ENCODE measurements at regions not wholly inside any gene's neighbourhood (a gene's known extent, or its start where the extent isn't known, plus 50 kb on each side); places are given as distances from the start of the nearest gene placed in this dataset.

DNA sequence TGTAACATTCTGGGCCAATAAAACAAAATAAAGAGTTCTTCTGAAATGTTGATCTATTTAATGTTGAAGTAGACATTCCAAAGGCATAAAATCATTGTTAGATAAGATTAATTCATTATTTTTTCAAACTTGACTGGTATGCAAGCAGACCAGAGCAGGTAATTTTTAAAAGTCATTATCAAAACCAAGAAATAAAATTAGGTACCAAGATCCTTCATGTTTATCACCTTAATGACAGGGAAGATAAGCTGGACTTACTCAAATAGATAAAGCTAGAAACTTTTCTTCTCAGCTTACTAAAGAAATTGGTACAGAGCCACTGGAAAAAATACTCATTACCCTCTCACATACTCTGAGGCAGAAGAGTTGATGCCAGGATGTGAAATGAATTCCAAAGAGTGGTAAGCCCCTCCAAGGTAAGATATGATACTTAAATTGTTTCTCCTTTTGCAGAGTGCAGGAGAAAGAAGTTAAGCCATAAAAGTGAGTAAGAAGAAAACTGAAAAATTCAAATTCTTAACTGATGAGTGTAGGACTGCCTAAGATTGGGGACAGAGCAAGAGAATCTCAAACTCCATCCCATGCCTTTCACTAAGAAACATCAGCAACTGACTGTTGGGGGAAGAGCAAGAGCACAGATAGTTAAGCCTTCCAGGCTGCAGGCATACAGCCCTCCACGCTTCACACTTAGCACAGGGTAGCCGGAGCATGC, 111.9 kb downstream of the SLC41A2 start:
- Histone ChIP-seq H3K9ac (ENCODE audit: low read length) (no peak overlapping the region), H3F3A (ENCODE audit: insufficient read depth, low read length) (no peaks in the 10 kb centered on the region), H3K27me3 (replicated peaks; ENCODE audit: insufficient read depth, low read length) (no peaks in the 10 kb centered on the region), H3K4me2 (ENCODE audit: low read depth, low read length) (no peak overlapping the region), H3K4me3 (ENCODE audit: low read length) (no peak overlapping the region), H3K4me1 (ENCODE audit: low read length) (no peaks in the 10 kb centered on the region), H2AFZ (ENCODE audit: low read length) (no peak overlapping the region), H3K36me3 (replicated peaks; ENCODE audit: insufficient read depth, low read length) (no peaks in the 10 kb centered on the region; the same call in 1 of the 2 replicates), H4K20me1 (ENCODE audit: insufficient read depth, low read length) (no peaks in the 10 kb centered on the region), H3K79me2 (ENCODE audit: low read length) (no peaks in the 10 kb centered on the region), H3K9me3 (replicated peaks; ENCODE audit: insufficient read depth, low read length) (no peaks in the 10 kb centered on the region), H3K27ac (ENCODE audit: low read length) (no peak overlapping the region), H3K9me2 (replicated peaks; ENCODE audit: insufficient read depth, low read length) (no peaks in the 10 kb centered on the region)
- no peak for DNase-seq
- no peak for TF ChIP-seq EZH2phosphoT487 (IDR thresholded peaks at IDR 0.05; ENCODE audit: low read length)

DNA sequence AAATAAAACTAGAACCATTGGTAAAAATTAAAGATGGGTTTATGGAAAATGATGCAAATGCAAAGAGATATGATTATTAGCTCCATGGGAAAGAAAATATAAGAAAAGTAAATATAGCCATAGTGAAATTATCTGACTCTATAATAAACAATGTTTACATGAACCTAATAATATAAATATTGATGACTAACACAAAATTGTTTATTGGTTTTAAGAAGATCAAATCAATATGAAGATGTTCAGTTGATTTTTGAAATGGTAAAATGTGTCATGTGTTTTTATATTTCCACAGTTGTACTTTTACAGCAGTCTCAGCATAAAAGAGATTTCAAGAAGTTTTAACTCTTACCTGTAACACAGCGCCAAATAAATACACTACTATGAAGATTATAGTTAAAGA, 114.0 kb downstream of the SLC41A2 start:
- Histone ChIP-seq H3K9me3 (replicated peaks; ENCODE audit: insufficient read depth, low read length) (no peaks in the 10 kb centered on the region), H3K9ac (ENCODE audit: low read length) (no peak overlapping the region), H3K79me2 (ENCODE audit: low read length) (no peaks in the 10 kb centered on the region), H3K4me2 (ENCODE audit: low read depth, low read length) (no peak overlapping the region), H3K36me3 (replicated peaks; ENCODE audit: insufficient read depth, low read length) (no peaks in the 10 kb centered on the region; the same call in 1 of the 2 replicates), H3K27me3 (replicated peaks; ENCODE audit: insufficient read depth, low read length) (no peaks in the 10 kb centered on the region), H4K20me1 (ENCODE audit: insufficient read depth, low read length) (no peaks in the 10 kb centered on the region), H3K4me3 (ENCODE audit: low read length) (no peak overlapping the region), H3K27ac (ENCODE audit: low read length) (no peak overlapping the region), H3K4me1 (ENCODE audit: low read length) (no peaks in the 10 kb centered on the region), H3F3A (ENCODE audit: insufficient read depth, low read length) (no peaks in the 10 kb centered on the region), H3K9me2 (replicated peaks; ENCODE audit: insufficient read depth, low read length) (no peaks in the 10 kb centered on the region), H2AFZ (ENCODE audit: low read length) (no peak overlapping the region)
- TF ChIP-seq EZH2phosphoT487 (IDR thresholded peaks at IDR 0.05; ENCODE audit: low read length) (no peak), EZH2 (optimal IDR thresholded peaks at IDR 0.05; ENCODE audit: low read depth, low read length) (no peak)
- TF ChIP-seq, protein P1, sequence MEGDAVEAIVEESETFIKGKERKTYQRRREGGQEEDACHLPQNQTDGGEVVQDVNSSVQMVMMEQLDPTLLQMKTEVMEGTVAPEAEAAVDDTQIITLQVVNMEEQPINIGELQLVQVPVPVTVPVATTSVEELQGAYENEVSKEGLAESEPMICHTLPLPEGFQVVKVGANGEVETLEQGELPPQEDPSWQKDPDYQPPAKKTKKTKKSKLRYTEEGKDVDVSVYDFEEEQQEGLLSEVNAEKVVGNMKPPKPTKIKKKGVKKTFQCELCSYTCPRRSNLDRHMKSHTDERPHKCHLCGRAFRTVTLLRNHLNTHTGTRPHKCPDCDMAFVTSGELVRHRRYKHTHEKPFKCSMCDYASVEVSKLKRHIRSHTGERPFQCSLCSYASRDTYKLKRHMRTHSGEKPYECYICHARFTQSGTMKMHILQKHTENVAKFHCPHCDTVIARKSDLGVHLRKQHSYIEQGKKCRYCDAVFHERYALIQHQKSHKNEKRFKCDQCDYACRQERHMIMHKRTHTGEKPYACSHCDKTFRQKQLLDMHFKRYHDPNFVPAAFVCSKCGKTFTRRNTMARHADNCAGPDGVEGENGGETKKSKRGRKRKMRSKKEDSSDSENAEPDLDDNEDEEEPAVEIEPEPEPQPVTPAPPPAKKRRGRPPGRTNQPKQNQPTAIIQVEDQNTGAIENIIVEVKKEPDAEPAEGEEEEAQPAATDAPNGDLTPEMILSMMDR (IDR thresholded peaks at IDR 0.05; ENCODE audit: low read length) = no peak
- no peak for DNase-seq

DNA sequence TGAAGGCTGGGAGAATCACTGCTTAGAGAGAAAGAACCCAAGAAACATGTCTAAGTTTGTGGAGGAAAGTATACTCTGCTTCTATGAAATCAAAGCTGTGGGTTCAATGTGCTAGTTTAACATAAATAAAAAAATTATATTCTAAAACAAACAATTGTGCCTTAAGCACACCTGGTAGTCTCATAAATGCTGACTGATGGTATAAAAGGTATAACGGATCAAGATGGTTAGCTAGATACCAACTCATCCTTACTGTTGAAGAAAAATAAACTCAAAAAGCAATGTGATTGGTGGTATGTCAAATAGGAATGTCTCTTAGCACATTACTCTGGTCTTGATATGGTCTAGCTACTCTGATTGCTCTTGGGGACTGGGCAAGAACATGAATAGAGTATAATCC, 117.8 kb downstream of the SLC41A2 start:
- Histone ChIP-seq H2AFZ (ENCODE audit: low read length) (no peak overlapping the region), H3K9me3 (replicated peaks; ENCODE audit: insufficient read depth, low read length) (no peaks in the 10 kb centered on the region), H3K36me3 (replicated peaks; ENCODE audit: insufficient read depth, low read length) (no peaks in the 10 kb centered on the region; the same call in 1 of the 2 replicates), H3K9me2 (replicated peaks; ENCODE audit: insufficient read depth, low read length) (no peaks in the 10 kb centered on the region), H3K27me3 (replicated peaks; ENCODE audit: insufficient read depth, low read length) (no peaks in the 10 kb centered on the region), H3K9ac (ENCODE audit: low read length) (no peak overlapping the region), H3K27ac (ENCODE audit: low read length) (no peak overlapping the region), H3K79me2 (ENCODE audit: low read length) (no peaks in the 10 kb centered on the region), H3K4me1 (ENCODE audit: low read length) (no peaks in the 10 kb centered on the region), H4K20me1 (ENCODE audit: insufficient read depth, low read length) (no peaks in the 10 kb centered on the region), H3K4me3 (ENCODE audit: low read length) (no peak overlapping the region), H3K4me2 (ENCODE audit: low read depth, low read length) (no peak overlapping the region), H3F3A (ENCODE audit: insufficient read depth, low read length) (no peaks in the 10 kb centered on the region)
- DNase-seq = no peak
- TF ChIP-seq EZH2 (optimal IDR thresholded peaks at IDR 0.05; ENCODE audit: low read depth, low read length) = no peak
- no peak for TF ChIP-seq EZH2phosphoT487 (IDR thresholded peaks at IDR 0.05; ENCODE audit: low read length)
- TF ChIP-seq, protein P1 (IDR thresholded peaks at IDR 0.05; ENCODE audit: low read length) = no peak

DNA sequence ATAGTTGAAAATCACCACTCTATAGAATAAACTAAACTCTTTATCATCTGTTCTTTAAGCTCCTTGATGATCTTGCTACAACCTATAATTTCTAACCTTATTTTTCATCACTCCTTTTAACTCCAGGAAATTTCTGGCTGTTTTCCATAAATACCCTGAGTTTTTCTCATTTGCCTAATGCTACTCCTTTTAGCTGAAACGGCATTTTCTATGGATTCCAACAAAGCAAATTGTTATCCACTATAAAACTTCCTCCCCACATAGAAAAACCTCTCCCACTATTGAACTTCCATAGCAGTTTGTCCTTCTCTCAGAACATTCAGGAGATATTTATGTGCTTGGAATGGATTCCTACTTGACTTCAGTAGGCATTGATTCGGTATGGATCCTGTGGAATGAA, 122.8 kb downstream of the SLC41A2 start:
- no peak for TF ChIP-seq EZH2phosphoT487 (IDR thresholded peaks at IDR 0.05; ENCODE audit: low read length)
- TF ChIP-seq, protein P1 (IDR thresholded peaks at IDR 0.05; ENCODE audit: low read length) = no peak
- no peak for TF ChIP-seq EZH2 (optimal IDR thresholded peaks at IDR 0.05; ENCODE audit: low read depth, low read length)
- DNase-seq = no peak
- Histone ChIP-seq H3K27me3 (replicated peaks; ENCODE audit: insufficient read depth, low read length) (no peaks in the 10 kb centered on the region), H3K4me3 (ENCODE audit: low read length) (no peak overlapping the region), H3K9ac (ENCODE audit: low read length) (no peak overlapping the region), H3K9me3 (replicated peaks; ENCODE audit: insufficient read depth, low read length) (no peaks in the 10 kb centered on the region), H3K27ac (ENCODE audit: low read length) (no peak overlapping the region), H3K36me3 (replicated peaks; ENCODE audit: insufficient read depth, low read length) (no peaks in the 10 kb centered on the region), H3K79me2 (ENCODE audit: low read length) (no peaks in the 10 kb centered on the region), H3F3A (ENCODE audit: insufficient read depth, low read length) (no peaks in the 10 kb centered on the region), H3K4me2 (ENCODE audit: low read depth, low read length) (no peak overlapping the region), H3K4me1 (ENCODE audit: low read length) (no peaks in the 10 kb centered on the region), H4K20me1 (ENCODE audit: insufficient read depth, low read length) (no peaks in the 10 kb centered on the region), H2AFZ (ENCODE audit: low read length) (no peak overlapping the region), H3K9me2 (replicated peaks; ENCODE audit: insufficient read depth, low read length) (no peaks in the 10 kb centered on the region)

Measured in MM.1S (cell line).